ENCODE measurements at regions not wholly inside any gene's neighbourhood (a gene's known extent, or its start where the extent isn't known, plus 50 kb on each side); places are given as distances from the start of the nearest gene placed in this dataset.
"Not testable (repeated sequence)": the region's sequence is repeated elsewhere in the genome, so short reads cannot be mapped to it uniquely, and the experiment has no call there.

GRCh38 chr11:109525636-109526035, 103.6 kb downstream of the C11orf87 start:
- not testable (repeated sequence) for H3K36me3 Mint-ChIP-seq (ENCODE audit: low read depth); H3K27me3 Mint-ChIP-seq; H3K4me1 Mint-ChIP-seq (ENCODE audit: low read depth); H3K27ac Mint-ChIP-seq; H3K4me3 Mint-ChIP-seq
- H3K9me3 Mint-ChIP-seq, result peaks cover 18% of the 10 kb centered on the region

GRCh38 chr11:109526061-109526460, 104.1 kb downstream of the C11orf87 start:
- Mint-ChIP-seq H3K27ac (no peak overlapping the region), H3K27me3 (no peaks in the 10 kb centered on the region), H3K36me3 (ENCODE audit: low read depth) (no peaks in the 10 kb centered on the region), H3K4me1 (ENCODE audit: low read depth) (no peaks in the 10 kb centered on the region), H3K9me3 (peaks cover 18% of the 10 kb centered on the region), H3K4me3 (no peak overlapping the region)

- Mint-ChIP-seq H3K4me1 (ENCODE audit: low read depth) (no peaks in the 10 kb centered on the region), H3K27ac (no peak overlapping the region), H3K27me3 (no peaks in the 10 kb centered on the region), H3K4me3 (no peak overlapping the region), H3K9me3 (peaks cover 18% of the 10 kb centered on the region), H3K36me3 (ENCODE audit: low read depth) (no peaks in the 10 kb centered on the region)
These were observed 104.9 kb downstream of the C11orf87 start for GRCh38 chr11:109526931-109527330.

- peaks cover 17% of the 10 kb centered on the region for H3K9me3 Mint-ChIP-seq
- H3K27me3 Mint-ChIP-seq, result no peaks in the 10 kb centered on the region
- no peak overlapping the region for H3K4me3 Mint-ChIP-seq
- no peaks in the 10 kb centered on the region for H3K36me3 Mint-ChIP-seq (ENCODE audit: low read depth)
- no peak overlapping the region for H3K27ac Mint-ChIP-seq
- no peaks in the 10 kb centered on the region for H3K4me1 Mint-ChIP-seq (ENCODE audit: low read depth)
These were observed 105.5 kb downstream of the C11orf87 start for GRCh38 chr11:109527496-109527895.

GRCh38 chr11:109547356-109548027, 125.5 kb downstream of the C11orf87 start:
- Mint-ChIP-seq H3K27ac (no peak overlapping the region), H3K4me1 (ENCODE audit: low read depth) (no peaks in the 10 kb centered on the region), H3K36me3 (ENCODE audit: low read depth) (no peaks in the 10 kb centered on the region), H3K27me3 (no peaks in the 10 kb centered on the region), H3K4me3 (no peak overlapping the region), H3K9me3 (peaks cover 3% of the 10 kb centered on the region)

GRCh38 chr11:109552376-109552775, 130.4 kb downstream of the C11orf87 start:
- no peak overlapping the region for H3K27ac Mint-ChIP-seq
- H3K27me3 Mint-ChIP-seq, result no peaks in the 10 kb centered on the region
- no peak overlapping the region for H3K4me3 Mint-ChIP-seq
- H3K36me3 Mint-ChIP-seq (ENCODE audit: low read depth), result no peaks in the 10 kb centered on the region
- no peaks in the 10 kb centered on the region for H3K4me1 Mint-ChIP-seq (ENCODE audit: low read depth)
- no peaks in the 10 kb centered on the region for H3K9me3 Mint-ChIP-seq

GRCh38 chr11:109553284-109553683, 131.3 kb downstream of the C11orf87 start:
- H3K27ac Mint-ChIP-seq, result no peak overlapping the region
- peaks cover 1% of the 10 kb centered on the region for H3K9me3 Mint-ChIP-seq
- no peak overlapping the region for H3K4me3 Mint-ChIP-seq
- H3K4me1 Mint-ChIP-seq (ENCODE audit: low read depth), result no peaks in the 10 kb centered on the region
- no peaks in the 10 kb centered on the region for H3K36me3 Mint-ChIP-seq (ENCODE audit: low read depth)
- H3K27me3 Mint-ChIP-seq, result no peaks in the 10 kb centered on the region

GRCh38 chr11:109554951-109555350, 133.0 kb downstream of the C11orf87 start:
- H3K36me3 Mint-ChIP-seq (ENCODE audit: low read depth), result no peaks in the 10 kb centered on the region
- peaks cover 6% of the 10 kb centered on the region for H3K9me3 Mint-ChIP-seq
- H3K27me3 Mint-ChIP-seq, result no peaks in the 10 kb centered on the region

GRCh38 chr11:109564241-109564640, 142.3 kb downstream of the C11orf87 start:
- H3K4me1 Mint-ChIP-seq (ENCODE audit: low read depth), result no peaks in the 10 kb centered on the region
- H3K36me3 Mint-ChIP-seq (ENCODE audit: low read depth), result no peaks in the 10 kb centered on the region
- no peak overlapping the region for H3K27ac Mint-ChIP-seq
- H3K27me3 Mint-ChIP-seq, result no peaks in the 10 kb centered on the region
- H3K4me3 Mint-ChIP-seq, result no peak overlapping the region
- peaks cover 6% of the 10 kb centered on the region for H3K9me3 Mint-ChIP-seq

More at GRCh38 chr11:109554951-109555350, 133.0 kb downstream of the C11orf87 start:
- Mint-ChIP-seq H3K4me1 (ENCODE audit: low read depth) (no peaks in the 10 kb centered on the region), H3K4me3 (no peak overlapping the region), H3K27ac (no peak overlapping the region)

- no peak overlapping the region for H3K4me3 Mint-ChIP-seq
- no peak overlapping the region for H3K27ac Mint-ChIP-seq
- no peaks in the 10 kb centered on the region for H3K27me3 Mint-ChIP-seq
- H3K4me1 Mint-ChIP-seq (ENCODE audit: low read depth), result no peaks in the 10 kb centered on the region
- H3K36me3 Mint-ChIP-seq (ENCODE audit: low read depth), result no peaks in the 10 kb centered on the region
- H3K9me3 Mint-ChIP-seq, result peaks cover 2% of the 10 kb centered on the region
These were observed 160.5 kb downstream of the C11orf87 start for GRCh38 chr11:109582470-109582869.

GRCh38 chr11:109584001-109584972, 162.3 kb downstream of the C11orf87 start:
- Mint-ChIP-seq H3K4me3 (no peak overlapping the region), H3K9me3 (no peaks in the 10 kb centered on the region), H3K27me3 (no peaks in the 10 kb centered on the region), H3K4me1 (ENCODE audit: low read depth) (no peaks in the 10 kb centered on the region), H3K36me3 (ENCODE audit: low read depth) (no peaks in the 10 kb centered on the region), H3K27ac (no peak overlapping the region)

- no peaks in the 10 kb centered on the region for H3K27me3 Mint-ChIP-seq
- H3K27ac Mint-ChIP-seq, result no peak overlapping the region
- H3K36me3 Mint-ChIP-seq (ENCODE audit: low read depth), result no peaks in the 10 kb centered on the region
- H3K4me3 Mint-ChIP-seq, result no peak overlapping the region
- no peaks in the 10 kb centered on the region for H3K9me3 Mint-ChIP-seq
- H3K4me1 Mint-ChIP-seq (ENCODE audit: low read depth), result no peaks in the 10 kb centered on the region
These were observed 164.8 kb downstream of the C11orf87 start for GRCh38 chr11:109586789-109587188.

- Mint-ChIP-seq H3K4me1 (ENCODE audit: low read depth) (no peaks in the 10 kb centered on the region), H3K27ac (no peak overlapping the region), H3K36me3 (ENCODE audit: low read depth) (no peaks in the 10 kb centered on the region), H3K4me3 (no peak overlapping the region), H3K9me3 (no peaks in the 10 kb centered on the region), H3K27me3 (no peaks in the 10 kb centered on the region)
These were observed 168.8 kb downstream of the C11orf87 start for GRCh38 chr11:109590782-109591181.

GRCh38 chr11:109597336-109597735, 175.3 kb downstream of the C11orf87 start:
- H3K4me1 Mint-ChIP-seq (ENCODE audit: low read depth), result no peaks in the 10 kb centered on the region
- H3K9me3 Mint-ChIP-seq, result no peaks in the 10 kb centered on the region
- H3K27ac Mint-ChIP-seq, result no peak overlapping the region
- H3K4me3 Mint-ChIP-seq, result no peak overlapping the region
- H3K36me3 Mint-ChIP-seq (ENCODE audit: low read depth), result no peaks in the 10 kb centered on the region
- no peaks in the 10 kb centered on the region for H3K27me3 Mint-ChIP-seq

Data from stimulated activated naive CD8-positive, alpha-beta T cell treated with anti-CD3 and anti-CD28 coated beads, Interleukin-15, Interleukin-2, amounts not matched to agents 100 ng/mL and 50 ng/mL, for 24 hours (primary cell).